Activated T-cell treated with anti-CD3 and anti-CD28 coated beads for 24 hours (primary cell): ENCODE measurements at regions not wholly inside any gene's neighbourhood (a gene's known extent, or its start where the extent isn't known, plus 50 kb on each side); places are given as distances from the start of the nearest gene placed in this dataset.
"Not testable (repeated sequence)": the region's sequence is repeated elsewhere in the genome, so short reads cannot be mapped to it uniquely, and the experiment has no call there.

Experiments used
- DNase-seq: peaks from one replicate; pipeline ENCODE4 v3.0.0-alpha.2; 2020; ENCODE audit warnings: low read depth

DNA sequence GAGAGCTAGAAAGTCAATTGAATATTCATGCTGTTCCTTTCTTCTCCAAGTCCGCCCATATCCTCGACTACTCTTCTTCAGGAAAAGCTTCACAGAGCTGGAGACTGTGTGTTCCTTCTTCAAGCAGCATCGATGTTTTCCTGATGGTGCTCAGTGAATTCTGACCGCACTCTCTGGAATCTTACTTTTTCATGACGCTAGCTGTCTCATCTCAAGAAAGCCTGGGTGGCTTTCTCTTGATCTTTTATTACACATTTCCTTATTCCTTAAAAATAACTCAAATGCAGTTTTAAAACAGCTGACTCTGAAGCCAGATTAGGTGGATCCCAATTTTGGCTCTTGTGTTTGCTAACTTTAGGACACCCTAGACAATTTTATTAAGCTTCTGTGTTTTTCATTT lies 1245.1 kb upstream of the LRRTM1 start:
- no peak for DNase-seq

DNA sequence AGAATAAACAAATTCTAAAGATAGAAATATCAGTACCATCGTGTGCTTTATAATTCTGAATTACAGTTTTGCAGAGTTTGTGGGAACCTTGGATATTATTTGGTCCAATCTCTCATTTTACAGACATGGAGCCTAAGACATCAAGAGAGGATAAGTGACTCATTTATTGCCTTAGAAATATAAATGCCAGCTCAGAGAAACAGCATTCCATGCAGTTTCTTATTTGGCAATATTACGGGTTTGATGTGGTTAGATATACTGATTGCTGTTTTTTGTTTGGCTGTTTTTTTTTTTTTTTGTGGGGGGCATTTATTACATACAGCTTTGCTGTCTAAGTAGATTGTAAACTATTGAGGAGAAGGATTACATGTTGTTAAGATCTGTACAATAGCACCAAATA lies 1241.1 kb upstream of the LRRTM1 start:
- DNase-seq, result no peak

DNA sequence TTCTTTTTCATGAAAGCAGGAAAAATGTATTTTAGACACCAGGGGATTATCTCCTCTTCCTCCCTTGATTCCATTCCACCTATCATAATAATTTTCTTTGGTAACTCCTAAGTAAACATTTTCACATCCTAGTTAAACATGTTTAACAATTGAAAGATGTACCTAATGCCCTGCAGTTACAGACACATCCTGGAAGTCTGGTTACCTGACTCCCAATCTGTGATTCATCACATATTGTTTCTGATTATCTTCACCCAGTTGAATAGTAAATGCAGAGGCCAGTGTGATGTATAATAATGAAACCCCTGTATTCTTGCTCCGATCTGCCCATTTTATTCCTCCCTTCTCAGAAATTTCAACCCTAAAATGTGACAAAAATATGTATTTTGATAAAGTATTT lies 1237.6 kb upstream of the LRRTM1 start:
- DNase-seq, result no peak

DNA sequence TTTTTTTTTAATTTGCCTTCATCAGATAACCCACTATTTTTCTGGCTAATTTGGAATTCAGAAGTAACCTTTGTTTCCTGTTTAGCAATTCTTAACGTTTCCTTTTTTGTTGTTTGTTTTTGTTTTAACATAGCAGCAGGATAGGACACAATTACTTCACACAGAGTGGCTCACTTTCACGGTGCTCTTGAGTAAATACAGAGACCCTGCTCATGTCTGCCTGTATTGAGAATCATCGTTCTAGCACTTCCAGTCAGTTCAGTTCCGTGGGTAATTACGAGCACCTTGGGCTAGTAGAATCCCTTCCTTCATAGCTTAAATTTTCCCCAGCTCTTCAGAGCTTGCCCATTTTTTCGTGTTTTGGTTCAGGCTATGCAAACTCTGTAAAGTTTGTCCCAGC lies 1225.4 kb upstream of the LRRTM1 start:
- DNase-seq, result no peak

DNA sequence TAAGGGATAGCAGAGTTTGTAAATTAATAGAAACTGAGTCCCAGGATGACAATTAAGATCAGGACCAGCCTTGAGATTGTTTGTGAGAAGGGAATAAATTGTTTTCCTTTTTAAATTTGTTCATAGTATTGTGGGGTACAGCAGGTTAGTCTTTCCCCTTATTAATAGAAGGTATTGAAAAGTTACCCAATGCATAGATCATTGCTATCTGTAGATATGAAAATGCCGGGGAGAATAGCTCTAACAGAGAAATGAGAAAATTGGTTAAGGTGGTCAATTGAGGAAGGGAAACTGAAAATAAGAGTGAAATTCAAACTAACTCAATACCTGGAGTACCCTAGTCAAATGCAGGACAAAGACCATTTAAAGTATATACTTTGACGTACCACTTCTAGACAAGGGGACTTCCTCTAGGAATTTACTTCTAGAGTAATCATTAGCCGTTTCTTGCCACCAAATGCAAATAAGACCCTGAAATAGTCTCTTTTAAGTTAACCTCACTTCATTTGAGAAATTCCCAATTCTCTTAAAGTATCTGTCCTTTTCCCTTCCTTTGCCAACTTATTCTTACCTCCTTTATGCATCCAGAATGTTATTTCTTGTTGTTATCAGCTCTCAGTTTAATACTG lies 1224.4 kb upstream of the LRRTM1 start:
- DNase-seq, result no peak

DNA sequence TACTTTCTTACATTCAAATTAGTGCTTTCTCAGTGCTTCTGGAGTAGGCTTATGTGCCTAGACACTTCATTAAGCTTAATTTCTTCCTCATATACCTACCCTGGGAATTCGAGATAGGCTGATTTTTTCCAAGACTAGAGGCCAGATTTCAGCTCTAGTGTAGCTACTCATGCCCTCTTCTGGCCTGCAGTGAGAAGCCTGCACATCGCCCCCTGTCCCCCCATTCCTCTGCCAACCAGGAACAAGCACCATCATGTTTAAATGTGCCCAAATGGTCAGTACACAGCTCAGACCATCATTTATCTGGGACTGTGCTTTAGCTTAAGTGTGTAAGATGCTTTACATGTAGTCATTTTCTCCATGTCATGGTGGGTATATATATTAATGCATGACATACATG lies 1218.8 kb upstream of the LRRTM1 start:
- DNase-seq, result no peak

DNA sequence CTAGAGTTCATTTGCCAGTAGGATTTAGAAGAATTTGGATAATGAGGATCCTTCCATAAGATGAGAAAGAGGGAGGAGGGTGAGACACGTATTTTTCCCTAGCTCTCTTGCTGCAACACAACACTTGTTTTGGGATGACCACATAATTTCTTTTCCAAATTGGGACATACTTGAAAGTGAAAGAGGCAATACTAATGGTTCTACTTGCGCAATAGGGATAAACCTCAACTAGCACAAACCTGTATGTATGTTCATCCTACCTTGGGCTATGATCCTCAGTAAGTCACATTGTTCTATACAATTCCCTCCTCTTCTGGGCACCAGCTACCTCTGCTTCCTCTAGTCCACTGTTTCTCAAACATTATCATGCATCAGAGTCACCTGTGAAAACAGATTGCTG lies 1208.8 kb upstream of the LRRTM1 start:
- DNase-seq, result no peak

DNA sequence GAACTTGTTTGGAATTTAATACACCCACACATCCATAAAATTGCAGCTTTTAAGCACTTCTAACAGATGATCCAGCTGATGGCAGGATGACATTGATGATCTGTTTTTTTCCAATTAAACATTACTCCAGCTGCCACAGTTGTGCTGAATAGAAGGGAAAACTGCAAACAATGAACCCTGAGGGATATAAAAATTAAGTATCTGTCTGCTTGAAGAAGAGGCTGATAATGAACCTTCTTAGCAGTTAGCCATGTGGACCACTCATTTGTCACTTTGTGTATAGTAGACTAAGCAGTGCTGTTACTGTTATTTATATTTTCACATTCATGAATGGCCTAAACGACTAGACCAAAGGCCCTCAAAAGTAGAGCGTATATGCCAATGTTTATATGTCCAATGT lies 1201.0 kb upstream of the LRRTM1 start:
- no peak for DNase-seq

DNA sequence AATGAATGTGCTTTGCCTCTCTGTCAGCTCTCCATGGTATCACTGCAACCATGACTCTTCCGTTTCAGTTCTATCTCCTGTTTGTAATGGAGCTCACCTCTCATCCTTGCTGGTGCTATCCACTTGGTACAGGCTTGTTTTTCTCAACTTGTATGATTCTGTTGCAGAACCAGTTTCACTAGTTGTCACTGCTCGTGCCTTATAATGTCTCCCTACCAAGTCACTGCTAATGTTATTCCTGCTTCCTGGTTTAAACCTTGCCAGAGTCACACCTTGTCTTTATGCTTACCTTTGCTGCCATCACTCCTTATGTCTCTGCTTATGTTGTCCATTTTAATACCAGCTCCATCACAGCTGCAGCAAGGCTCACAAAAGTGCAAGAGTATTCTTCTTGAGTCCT lies 1191.0 kb upstream of the LRRTM1 start:
- DNase-seq, result no peak

DNA sequence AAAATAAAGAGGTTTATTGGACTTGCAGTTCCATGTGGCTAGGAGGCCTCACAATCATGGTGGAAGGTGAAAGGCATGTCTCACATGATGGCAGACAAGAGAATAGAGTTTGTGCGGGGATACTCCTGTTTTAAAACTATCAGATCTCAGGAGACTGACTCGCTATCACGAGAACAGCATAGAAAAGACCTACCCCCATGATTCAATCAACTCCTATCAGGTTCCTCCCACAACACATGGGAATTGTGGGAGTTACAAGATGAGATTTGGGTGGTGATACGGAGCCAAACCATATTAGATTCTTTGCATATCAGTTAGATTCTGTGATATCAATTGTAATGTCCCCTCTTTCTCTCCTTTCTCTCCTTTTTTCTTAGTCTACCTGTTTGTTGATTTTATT lies 1178.7 kb upstream of the LRRTM1 start:
- no peak for DNase-seq

DNA sequence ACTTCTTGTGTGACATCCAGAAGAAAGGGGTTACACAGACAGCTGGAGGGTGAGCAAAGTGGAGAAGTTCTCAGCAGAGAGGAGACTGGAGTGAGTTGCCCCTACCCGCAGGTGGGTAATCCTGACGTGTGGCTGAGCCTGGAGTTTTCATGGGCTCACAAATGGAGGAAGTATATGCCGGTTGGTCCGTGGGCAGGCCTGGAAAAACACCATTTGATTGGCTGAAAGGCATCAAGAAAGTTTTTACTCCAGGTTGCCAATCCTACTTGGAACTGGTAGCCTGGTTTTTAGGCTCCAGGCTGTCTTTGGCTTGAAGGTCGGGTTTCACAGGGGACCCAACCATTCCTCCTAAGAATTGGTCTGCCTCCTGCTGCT lies 1177.4 kb upstream of the LRRTM1 start:
- DNase-seq, result no peak

DNA sequence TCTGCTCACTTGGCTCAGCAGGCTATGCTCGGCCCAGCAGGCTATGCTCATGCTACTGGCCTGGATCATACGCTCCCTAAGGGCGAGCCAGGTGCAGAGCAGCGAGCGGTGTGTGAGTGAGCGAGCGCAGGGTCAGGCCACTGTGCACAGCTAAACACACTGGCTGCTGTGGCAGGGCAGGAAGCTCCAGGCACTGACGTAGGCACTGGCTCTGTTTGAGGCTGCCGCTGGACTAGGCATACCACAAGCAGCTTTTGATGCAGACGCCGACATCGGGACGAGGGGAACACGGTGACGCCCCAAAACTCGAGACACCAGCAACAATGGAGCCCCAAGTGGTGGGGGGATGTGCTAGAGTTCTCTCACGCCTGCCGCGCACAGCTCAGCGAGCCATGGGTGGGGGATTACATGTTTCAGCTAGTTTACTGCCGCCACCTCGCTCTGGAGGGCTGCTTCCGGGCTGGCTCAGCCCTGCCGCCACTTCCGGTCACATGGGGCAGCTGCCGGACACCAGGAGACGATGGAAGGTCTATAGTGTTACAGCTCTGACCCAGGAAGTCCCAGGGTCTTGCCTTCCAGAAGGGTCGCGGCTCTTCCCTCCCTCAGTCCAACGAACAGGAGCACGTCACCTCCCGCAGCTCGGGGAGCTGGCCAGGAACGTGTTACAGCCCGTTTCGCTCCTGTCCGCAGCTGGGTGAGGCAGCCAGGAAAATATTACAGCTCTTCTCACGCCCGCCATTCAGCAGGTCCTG lies 1176.9 kb upstream of the LRRTM1 start:
- DNase-seq, result no peak

DNA sequence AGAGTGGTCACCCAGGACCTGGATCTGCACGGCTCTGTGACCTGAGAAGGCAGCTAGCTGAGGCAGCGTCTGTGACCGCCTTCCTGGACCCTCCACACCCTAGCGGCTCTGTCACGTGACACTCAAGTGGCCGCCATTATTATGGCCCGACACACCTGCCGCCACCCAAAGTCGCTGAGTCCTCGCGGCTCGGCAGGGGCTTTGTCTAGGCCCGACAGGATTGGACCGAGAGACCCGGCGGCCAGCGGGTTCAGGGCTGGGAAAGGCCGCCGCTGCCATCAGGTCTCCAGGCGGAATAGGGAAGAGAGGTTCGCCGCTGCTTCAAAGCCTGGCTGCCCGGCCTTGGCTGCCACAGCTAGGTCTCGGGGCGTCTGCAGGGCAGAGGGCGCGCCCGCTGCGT lies 1162.5 kb upstream of the LRRTM1 start:
- no peak for DNase-seq

DNA sequence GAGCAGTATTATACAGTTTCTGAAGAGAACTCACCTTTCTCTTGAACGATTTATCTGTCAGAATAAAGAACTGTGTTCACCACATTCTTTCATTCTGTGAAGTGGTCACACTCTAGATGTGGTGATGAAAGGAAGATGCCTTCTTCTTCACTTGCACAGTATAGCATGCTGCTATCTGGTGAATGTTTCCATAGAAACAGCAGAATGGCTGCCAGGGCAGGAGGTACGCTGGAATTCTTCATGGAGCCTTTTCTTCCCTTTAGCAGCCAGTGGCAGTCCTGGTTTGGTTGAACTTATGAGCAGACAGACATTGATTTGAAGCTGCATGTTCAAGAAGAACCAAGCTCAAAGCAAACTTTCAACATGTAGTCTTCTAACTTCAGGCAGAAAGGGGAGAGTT lies 1157.9 kb upstream of the LRRTM1 start:
- no peak for DNase-seq

DNA sequence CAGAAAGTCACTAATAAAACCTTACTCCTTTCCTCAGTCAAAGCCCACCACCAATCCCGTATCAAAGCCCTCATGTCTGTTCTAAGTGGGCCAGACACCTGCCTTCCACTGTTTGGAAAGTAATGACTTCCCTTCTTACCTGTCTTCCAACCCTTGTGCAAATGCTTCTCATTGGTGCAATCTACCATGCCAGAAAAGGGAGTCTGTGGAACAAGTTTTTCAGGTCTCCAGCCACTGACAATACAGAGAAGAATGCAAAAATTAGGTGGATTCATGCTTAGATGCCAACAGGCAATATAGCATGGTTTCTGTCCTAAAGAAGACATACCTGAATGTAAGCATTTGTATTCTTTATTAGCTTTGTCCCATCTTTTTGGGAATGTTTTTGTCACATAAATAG lies 1140.6 kb upstream of the LRRTM1 start:
- no peak for DNase-seq

DNA sequence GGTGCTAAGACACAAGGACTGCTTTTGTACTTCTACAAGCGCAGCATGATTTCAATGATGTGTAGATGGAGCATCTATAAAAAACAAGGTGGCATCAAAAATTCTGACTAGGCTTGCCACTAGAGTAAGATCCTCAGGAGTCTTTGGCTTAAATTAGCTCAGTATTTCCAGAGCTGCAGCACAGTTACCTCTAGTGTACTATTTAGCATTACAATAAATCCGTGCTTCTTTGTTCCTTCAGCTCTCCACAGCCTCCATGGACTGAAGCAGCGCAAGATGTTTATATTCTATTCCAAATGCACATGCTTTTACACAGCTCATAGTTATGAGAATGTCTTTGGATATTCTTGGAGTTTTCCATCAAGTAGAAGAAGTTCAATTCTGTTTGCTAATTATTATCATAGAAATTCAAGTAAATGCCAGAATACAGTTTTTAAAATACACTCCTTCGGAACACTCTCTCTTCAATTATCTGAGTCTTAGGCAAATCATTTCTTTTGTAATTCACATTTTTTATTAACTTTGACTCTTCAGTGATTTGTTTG lies 1133.0 kb upstream of the LRRTM1 start:
- DNase-seq, result no peak

DNA sequence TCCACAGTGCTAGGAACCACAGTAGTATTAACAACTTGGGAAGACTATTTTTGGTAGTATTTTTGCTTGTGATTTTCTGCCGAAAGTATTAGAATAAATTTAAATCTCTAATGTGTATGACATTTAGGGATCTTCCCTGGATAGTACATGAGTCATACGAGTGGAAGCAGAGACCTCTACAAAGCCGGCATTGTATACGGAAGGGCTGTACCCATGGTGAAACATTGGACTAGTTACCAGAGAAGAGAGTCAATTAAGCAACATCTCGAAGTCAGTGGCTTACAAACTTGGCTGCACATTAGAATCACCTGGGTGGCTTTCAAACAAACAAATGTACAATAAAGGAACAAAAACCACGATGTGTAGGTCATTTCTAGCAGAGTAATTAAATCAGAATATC lies 1131.7 kb upstream of the LRRTM1 start:
- no peak for DNase-seq

DNA sequence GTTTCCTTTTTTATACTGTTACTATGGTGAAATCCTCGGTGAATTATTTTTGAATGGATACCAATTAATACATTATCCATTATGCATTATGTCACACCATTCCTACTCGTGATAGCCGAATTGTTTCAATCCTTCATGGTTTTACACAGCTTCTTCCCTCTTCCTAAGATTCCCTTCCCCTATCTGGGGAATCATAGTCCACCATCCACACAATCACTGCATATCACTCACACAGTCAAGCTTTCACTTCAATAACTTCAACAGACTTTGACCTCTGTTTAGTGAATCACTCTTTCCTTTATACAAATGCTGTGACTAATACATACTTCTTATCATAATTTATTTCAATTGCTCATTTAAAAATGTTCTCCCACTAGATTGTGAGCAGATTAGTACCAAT lies 1108.1 kb upstream of the LRRTM1 start:
- no peak for DNase-seq

DNA sequence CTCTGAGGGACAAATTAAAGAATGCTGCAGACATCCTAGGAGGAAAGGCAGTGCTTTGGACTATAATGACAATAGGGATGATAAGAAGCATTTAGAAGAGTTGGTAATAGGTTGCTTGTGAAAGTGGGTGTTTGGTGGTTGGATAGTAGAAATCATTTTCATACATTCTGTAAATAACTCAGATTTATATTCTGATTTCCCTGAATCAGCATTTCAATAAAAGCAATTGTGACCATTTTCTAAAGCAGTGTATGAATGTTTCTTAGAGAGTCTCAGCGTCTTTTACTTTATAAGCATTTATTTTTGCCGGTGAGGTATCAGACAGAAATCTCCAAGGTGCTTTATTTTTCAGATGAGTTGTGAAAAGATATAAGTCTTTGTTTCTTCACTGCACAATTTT lies 1099.0 kb upstream of the LRRTM1 start:
- no peak for DNase-seq

DNA sequence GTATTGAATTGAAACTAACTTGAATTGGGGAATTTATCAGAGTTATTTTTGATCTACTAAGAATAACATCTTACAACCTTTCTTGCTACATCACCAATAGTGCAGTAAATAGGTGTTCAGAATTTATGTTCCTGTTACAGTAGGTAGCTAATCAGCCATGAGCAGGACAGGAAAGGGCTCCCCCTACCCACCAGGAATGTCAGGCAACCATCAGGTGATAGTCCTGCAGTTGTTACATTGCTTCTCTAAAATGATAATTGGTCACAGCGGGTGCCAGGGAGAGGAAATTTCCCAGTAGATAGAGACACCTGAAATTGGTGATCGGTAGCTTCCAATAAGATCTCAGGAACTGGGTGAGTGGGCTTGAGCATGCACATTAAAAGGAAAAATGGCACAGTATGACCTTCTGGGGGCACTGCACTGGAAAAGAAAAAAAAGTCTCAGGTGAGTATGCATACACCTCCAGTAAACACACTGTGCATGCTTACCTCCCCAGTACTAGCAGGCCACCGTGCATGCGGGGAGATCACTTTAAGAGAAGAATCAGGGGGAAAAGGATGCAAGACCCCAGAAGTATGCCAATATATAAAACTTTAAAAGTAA lies 1092.0 kb upstream of the LRRTM1 start:
- DNase-seq, result no peak

DNA sequence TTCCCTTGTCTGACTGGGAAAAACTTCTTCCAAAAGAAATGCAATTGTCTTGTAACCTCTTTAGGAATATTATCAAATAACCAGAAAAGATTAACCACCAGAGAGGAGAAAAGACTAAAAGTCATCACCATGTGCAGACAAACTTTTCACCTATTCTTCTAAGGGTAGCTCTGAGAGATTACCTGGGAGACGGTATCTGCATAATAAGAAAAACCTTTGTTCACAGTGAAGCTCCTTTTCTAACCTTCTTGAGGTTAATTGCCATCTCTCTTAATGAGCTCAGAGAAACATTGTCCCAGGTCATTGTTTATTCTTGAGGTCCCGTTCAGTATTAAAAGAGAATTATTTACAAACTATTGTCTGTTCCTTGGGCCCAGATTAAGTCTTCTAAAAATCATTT lies 1091.2 kb upstream of the LRRTM1 start:
- DNase-seq, result no peak

DNA sequence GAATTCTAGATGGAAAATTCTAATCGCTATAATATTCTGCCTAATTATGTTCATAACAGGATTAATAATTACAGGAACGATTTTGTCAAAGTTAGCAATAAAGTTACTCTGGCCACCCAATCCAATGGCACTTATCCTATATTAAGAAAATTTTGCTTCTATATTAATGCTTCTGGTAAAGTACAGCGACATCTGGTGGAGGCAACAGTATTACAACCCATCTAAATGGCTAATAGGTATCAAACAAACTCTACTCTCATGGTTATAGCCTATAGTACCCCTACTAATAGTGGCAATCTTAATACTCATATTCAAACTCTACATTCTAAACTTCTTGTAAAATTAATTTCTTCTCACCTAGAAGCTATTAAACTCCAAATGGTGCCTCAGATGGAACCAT lies 1084.7 kb upstream of the LRRTM1 start:
- no peak for DNase-seq

DNA sequence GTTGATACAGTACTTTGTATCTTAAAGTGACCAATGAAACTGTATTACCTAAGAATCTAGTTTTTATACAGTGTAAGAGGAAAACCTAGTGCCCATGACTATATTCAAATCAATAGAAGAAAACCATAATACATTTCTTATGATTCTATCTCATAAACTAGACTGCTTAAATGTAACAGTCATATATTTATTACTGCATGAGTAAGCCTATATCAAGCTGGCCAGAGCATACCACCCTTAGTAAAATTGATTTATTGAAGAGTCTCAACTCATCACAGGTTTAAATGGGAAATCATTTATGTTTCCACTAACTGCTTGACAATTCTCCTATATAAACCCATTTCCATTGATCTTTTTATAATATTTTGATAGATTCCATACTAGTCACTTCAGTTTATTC lies 1059.2 kb upstream of the LRRTM1 start:
- no peak for DNase-seq

DNA sequence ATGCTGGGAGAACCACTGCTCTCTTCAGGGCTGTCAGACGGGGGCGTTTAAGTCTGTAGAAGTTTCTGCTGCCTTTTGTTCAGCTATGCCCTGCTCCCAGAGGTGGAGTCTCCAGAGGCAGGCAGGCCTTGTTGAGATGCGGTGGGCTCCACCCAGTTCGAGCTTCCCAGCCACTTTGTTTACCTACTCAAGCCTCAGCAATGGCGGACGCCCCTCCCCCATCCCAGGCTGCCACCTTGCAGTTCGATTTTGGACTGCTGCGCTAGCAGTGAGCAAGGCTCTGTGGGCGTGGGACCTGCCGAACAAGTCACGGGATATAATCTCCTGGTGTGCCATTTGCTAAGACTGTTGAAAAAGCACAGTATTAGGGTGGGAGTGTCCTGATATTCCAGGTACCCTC lies 1057.9 kb upstream of the LRRTM1 start:
- not testable (repeated sequence) for DNase-seq
